Eye (tissue), 1 donor: ENCODE measurements at regions not wholly inside any gene's neighbourhood (a gene's known extent, or its start where the extent isn't known, plus 50 kb on each side); places are given as distances from the start of the nearest gene placed in this dataset.
A peak's percentile ranks its signal among the peaks of the same experiment; 100 is the strongest.

Experiments
- DNase-seq: peaks from one replicate; pipeline ENCODE4 v3.0.0-alpha.2; 2015

GRCh38 chr1:187456446-187456845, 627.7 kb downstream of the PLA2G4A start:
- no peak for DNase-seq

- DNase-seq, result no peak
These were observed 631.3 kb downstream of the PLA2G4A start for GRCh38 chr1:187460093-187460492.

GRCh38 chr1:187464320-187464719, 635.6 kb downstream of the PLA2G4A start:
- no peak for DNase-seq

- DNase-seq, result no peak
These were observed 636.7 kb downstream of the PLA2G4A start for GRCh38 chr1:187465441-187465840.

- no peak for DNase-seq
These were observed 641.1 kb downstream of the PLA2G4A start for GRCh38 chr1:187469836-187470235.

- no peak for DNase-seq
These were observed 642.8 kb downstream of the PLA2G4A start for GRCh38 chr1:187471555-187471954.

- DNase-seq, result no peak
These were observed 645.6 kb downstream of the PLA2G4A start for GRCh38 chr1:187474336-187474735.

- DNase-seq, result no peak
These were observed 647.9 kb downstream of the PLA2G4A start for GRCh38 chr1:187476671-187477070.

- no peak for DNase-seq
These were observed 648.4 kb downstream of the PLA2G4A start for GRCh38 chr1:187477103-187477502.

GRCh38 chr1:187477535-187477934, 648.8 kb downstream of the PLA2G4A start:
- no peak for DNase-seq

GRCh38 chr1:187481581-187482148, 652.9 kb downstream of the PLA2G4A start:
- peak; percentile 21 for DNase-seq

- no peak for DNase-seq
These were observed 661.5 kb downstream of the PLA2G4A start for GRCh38 chr1:187490266-187490665.

- DNase-seq, result no peak
These were observed 662.5 kb downstream of the PLA2G4A start for GRCh38 chr1:187491082-187491720.

- DNase-seq, result no peak
These were observed 669.3 kb downstream of the PLA2G4A start for GRCh38 chr1:187498028-187498427.

GRCh38 chr1:187504779-187505178, 676.0 kb downstream of the PLA2G4A start:
- no peak for DNase-seq

GRCh38 chr1:187509091-187509490, 680.3 kb downstream of the PLA2G4A start:
- DNase-seq, result no peak

GRCh38 chr1:187513190-187513589, 684.4 kb downstream of the PLA2G4A start:
- DNase-seq, result no peak

GRCh38 chr1:187514110-187514509, 685.4 kb downstream of the PLA2G4A start:
- DNase-seq, result no peak

GRCh38 chr1:187516874-187517273, 688.1 kb downstream of the PLA2G4A start:
- no peak for DNase-seq

- no peak for DNase-seq
These were observed 688.8 kb downstream of the PLA2G4A start for GRCh38 chr1:187517546-187517945.

- DNase-seq, result no peak
These were observed 698.6 kb downstream of the PLA2G4A start for GRCh38 chr1:187527346-187527745.

- DNase-seq, result no peak
These were observed 709.2 kb downstream of the PLA2G4A start for GRCh38 chr1:187537936-187538335.

GRCh38 chr1:187549540-187549939, 720.8 kb downstream of the PLA2G4A start:
- no peak for DNase-seq

- no peak for DNase-seq
These were observed 722.3 kb downstream of the PLA2G4A start for GRCh38 chr1:187551061-187551460.

GRCh38 chr1:187563191-187563590, 734.4 kb downstream of the PLA2G4A start:
- no peak for DNase-seq
